Glomerular visceral epithelial cell (primary cell): ENCODE measurements at regions not wholly inside any gene's neighbourhood (a gene's known extent, or its start where the extent isn't known, plus 50 kb on each side); places are given as distances from the start of the nearest gene placed in this dataset.

Experiments
- DNase-seq: peaks from one replicate; pipeline ENCODE4 v3.0.0-alpha.2; 2016; ENCODE audit errors: extremely low spot score

- DNase-seq, result no peak
Measured at GRCh38 chr9:103919605-103920209, 174.4 kb upstream of the SMC2 start.

- DNase-seq, result no peak
Measured at GRCh38 chr9:103928442-103928841, 165.7 kb upstream of the SMC2 start.

DNA sequence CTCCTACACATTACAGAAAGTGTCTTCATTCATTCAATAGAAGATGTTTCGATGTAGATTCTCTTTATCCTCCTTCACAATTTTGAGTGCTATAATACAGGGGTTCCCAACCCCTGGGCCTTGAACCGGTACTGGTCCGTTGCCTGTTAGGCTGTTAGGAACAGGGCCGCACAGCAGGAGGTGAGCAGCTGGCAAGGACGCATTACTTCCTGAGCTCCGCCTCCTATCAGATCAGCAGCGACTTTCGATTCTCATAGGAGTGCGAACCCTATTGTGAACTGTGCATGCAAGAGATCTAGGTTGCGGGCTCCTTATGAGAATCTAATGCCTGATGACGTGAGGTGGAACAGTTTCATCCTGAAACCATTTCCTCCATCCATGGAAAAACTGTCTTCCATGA is 153.0 kb upstream of the SMC2 start:
- DNase-seq, result no peak

- DNase-seq, result peak; percentile 8
Measured at GRCh38 chr9:103942200-103942599, 151.9 kb upstream of the SMC2 start.

- no peak for DNase-seq
Measured at GRCh38 chr9:103942651-103943050, 151.5 kb upstream of the SMC2 start.

DNA sequence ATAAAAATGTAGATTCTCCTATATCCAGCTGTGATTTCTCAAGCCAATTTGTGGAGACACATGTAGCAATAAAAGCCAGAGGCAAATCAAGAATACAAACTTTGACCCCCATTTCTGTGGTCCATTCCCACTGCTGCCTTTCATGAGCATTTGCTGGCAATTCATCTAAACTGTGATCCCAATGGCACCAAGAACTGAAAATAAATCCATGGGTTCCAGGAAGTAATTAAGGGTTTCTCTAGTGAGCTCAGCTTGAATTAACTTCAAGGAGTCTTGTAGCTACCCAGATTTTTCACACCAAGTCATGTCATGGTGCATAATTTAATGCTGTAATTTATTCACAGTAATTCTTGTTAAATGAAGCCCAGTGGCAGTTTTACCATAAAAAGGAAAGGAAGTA is 145.0 kb upstream of the SMC2 start:
- DNase-seq, result no peak

- no peak for DNase-seq
Measured at GRCh38 chr9:103977163-103977562, 116.9 kb upstream of the SMC2 start.

GRCh38 chr9:103978396-103978795 is 115.7 kb upstream of the SMC2 start:
- no peak for DNase-seq

DNA sequence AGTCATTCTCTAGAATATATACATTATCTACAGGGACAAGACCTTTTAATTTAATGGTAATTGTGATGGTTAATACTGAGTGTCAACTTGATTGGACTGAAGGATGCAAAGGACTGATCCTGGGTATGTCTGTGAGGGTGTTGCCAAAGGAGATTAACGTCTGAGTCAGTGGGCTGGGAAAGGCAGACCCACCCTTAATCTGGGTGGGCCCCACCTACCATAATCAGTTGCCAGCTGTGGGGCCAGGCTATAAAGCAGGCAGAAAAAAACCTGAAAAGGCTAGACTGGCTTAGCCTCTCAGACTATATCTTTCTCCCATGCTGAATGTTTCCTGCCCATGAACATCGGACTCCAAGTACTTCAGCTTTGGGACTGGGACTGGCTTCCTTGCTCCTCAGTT is 112.2 kb upstream of the SMC2 start:
- DNase-seq, result no peak

DNA sequence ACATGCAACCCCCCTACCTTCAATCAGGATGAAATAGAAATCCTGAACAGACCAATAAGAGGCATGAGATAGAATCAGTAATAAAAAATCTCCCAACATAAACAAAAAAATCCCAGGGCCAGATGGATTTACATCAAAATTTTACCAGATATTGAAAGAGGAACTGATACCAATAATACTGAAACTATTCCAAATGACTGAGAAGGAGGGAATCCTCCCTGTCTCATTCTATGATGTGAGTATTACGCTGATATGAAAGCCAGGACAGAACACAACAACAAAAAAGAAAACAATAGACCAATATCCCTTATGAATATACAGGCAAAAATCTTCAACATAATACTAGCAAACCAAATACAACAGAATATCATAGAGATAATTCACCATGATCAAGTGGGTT is 109.0 kb upstream of the SMC2 start:
- DNase-seq, result no peak

GRCh38 chr9:103988821-103989220 is 105.3 kb upstream of the SMC2 start:
- DNase-seq, result no peak

- DNase-seq, result no peak
Measured at GRCh38 chr9:103990311-103990710, 103.8 kb upstream of the SMC2 start.

- no peak for DNase-seq
Measured at GRCh38 chr9:103991001-103991400, 103.1 kb upstream of the SMC2 start.

DNA sequence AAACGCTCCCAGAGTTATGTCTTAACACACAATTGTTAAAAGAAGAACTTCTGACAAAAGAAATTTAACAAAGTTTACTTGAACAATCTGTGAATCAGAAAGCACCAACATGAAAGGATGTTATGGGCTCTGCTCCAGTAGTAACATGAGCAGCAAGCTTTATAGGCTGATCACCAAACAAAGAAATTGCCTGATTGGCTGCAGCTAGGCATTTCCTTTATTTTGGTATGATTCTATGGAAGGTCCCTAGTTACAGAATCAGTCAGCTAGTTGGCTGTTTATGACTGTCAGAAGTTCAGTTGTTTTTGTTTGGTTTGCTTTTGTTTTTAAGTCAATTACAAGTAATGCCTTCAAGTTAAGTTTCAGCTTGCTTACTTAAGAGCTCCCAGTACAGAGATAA is 102.4 kb upstream of the SMC2 start:
- DNase-seq, result no peak

DNA sequence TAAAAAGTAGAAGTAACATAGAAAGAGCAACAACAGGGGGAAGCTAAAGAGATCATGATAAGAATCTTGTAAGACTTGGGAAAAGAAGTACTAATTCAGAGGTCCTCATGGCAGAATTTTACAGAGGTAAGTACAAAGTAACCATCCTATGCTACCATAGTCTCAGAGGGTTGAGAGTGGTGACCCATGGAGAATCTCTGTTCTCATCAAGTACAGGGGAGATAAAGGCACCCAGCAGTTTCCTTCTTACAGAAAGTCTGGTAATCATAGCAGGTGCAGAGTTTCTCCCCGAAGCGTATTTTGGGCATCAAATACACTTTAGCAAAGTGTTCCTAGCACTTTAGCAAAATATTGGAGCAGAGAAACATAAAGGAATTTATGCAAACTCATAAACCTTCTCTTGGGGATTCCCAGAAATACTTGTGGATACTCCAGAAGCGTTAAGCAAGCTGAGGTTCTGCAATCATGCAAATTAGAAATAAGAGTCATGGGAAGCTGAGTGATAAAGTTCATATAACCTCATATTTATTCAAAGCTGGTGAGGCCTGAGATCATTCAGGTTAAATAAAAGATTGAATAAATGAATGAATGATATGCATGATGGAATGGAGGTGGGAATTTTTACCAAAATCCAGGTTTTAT is 101.0 kb upstream of the SMC2 start:
- peak; percentile 5 for DNase-seq

- DNase-seq, result no peak
Measured at GRCh38 chr9:103997856-103998370, 96.2 kb upstream of the SMC2 start.

DNA sequence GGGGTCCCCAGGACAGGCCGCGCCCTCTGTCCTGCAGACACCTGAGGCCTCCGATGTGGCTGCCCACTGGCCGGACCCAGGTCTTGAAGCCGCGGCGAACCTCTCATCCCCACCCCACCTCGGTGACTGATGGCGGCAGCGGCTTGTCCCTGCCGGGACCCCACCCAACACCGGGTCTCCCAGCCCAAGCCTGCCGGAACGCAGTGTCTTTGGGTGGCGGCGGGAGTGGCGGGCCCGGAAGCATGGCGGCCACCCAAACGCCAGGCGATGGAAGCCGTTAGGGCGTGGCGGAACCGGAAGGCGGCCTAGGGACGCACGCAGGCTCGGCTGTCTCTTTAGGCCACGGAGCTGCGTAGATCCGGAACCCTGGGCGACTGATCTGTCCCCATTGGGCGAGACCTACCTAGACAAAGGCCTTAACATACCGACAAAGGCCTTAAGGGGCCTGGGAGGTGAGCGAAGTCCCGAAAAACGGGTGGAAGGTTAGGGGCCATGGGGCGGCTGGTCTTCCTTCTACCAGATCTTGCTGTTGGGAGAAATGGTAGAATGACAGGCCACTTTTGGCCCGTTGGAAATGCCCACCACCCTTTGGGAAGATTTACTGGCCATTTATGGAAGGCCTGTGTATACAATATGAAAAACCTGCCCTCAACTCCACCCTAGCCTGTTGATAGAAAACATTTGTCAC is 94.6 kb upstream of the SMC2 start:
- no peak for DNase-seq

DNA sequence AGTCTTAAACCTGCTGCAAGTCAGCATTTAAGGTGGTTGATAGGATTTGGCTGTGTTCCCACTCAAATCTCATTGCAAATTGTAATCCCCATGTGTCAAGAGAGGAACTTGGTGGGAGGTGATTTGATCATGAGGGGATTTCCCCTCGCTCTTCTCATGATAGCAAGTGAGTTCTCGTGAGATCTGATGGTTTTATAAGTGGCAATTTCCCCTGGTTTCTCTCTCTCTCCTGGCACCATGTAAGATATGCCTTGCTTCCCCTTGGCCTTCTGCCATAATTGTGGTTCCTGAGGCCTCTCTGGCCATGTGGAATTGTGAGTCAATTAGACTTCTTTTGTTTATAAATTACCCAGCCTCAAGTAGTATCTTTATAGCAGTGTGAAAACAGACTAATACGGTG is 84.3 kb upstream of the SMC2 start:
- DNase-seq, result peak; percentile 83

DNA sequence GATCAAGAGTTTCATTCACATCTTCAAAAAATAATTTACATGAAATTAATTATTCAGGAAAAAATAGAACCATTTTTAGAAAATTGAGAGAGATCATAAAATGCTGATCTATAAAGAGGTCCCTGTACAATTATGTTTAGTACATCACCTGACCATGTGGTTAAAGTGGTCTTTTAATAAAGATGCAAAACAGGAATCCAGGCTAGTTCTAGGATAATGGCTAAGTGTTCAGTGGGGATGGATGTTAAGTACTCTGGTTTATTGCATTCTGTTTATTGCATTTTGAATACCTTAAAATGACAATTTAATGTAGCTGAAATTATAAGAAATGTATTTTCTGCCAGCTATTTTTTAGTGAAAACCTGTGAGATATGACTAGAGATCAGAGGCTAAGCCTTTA is 72.0 kb upstream of the SMC2 start:
- no peak for DNase-seq

DNA sequence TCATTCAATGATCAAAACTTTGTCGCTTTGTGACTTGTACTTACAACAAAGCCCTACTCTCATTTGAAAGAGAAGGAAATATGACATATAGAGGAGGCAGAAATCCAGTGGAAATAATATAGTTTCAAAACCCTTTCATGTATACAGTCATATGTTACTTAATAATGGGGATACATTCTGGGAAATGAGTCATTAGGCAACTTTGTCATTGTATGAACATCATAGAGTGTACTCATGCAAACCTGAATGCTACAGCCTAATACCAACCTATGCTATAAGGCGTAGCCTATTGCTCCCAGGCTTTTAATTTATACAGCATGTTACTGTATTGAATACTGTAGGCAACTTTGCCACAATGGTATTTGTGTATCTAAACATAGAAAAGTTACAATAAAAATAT is 69.0 kb upstream of the SMC2 start:
- DNase-seq, result no peak

- no peak for DNase-seq
Measured at GRCh38 chr9:104025945-104026344, 68.2 kb upstream of the SMC2 start.

- DNase-seq, result no peak
Measured at GRCh38 chr9:104027295-104027694, 66.8 kb upstream of the SMC2 start.

GRCh38 chr9:104028827-104029226 is 65.3 kb upstream of the SMC2 start:
- no peak for DNase-seq
